GM23248 (cell line): ENCODE measurements at regions not wholly inside any gene's neighbourhood (a gene's known extent, or its start where the extent isn't known, plus 50 kb on each side); places are given as distances from the start of the nearest gene placed in this dataset.
"Not testable (repeated sequence)": the region's sequence is repeated elsewhere in the genome, so short reads cannot be mapped to it uniquely, and the experiment has no call there.

ENCODE experiments used
- DNase-seq: peaks from one replicate; pipeline ENCODE4 v3.0.0-alpha.2; 2015
- H2AFZ ChIP-seq: fragments of 200-600 bp; sonication (generic); 2 replicates; pipeline ENCODE4 v1.6.1; 2016; ENCODE audit warnings: antibody characterized with exemption
- H3F3A ChIP-seq: fragments of 200-600 bp; sonication (generic); 2 replicates; pipeline ENCODE4 v1.6.1; 2016; ENCODE audit warnings: mild to moderate bottlenecking, antibody characterized with exemption, mixed run types; ENCODE audit not compliant: insufficient read depth
- H3K27ac ChIP-seq: fragments of 200-600 bp; sonication (generic); 2 replicates; pipeline ENCODE4 v1.5.1; 2016; ENCODE audit warnings: mild to moderate bottlenecking
- H3K27me3 ChIP-seq: fragments of 200-600 bp; sonication (generic); replicated peaks from 2 replicates; pipeline ENCODE4 v1.6.1; 2016; ENCODE audit warnings: mild to moderate bottlenecking; ENCODE audit not compliant: insufficient read depth
- H3K36me3 ChIP-seq: fragments of 200-600 bp; sonication (generic); 2 replicates; pipeline ENCODE4 v1.6.1; 2016; ENCODE audit warnings: low read depth, mild to moderate bottlenecking
- H3K4me1 ChIP-seq: fragments of 200-600 bp; sonication (generic); 2 replicates; pipeline ENCODE4 v1.6.1; 2016; ENCODE audit warnings: mild to moderate bottlenecking; ENCODE audit not compliant: insufficient read depth
- H3K4me2 ChIP-seq: fragments of 200-600 bp; sonication (generic); one replicate; pipeline ENCODE4 v1.6.1; 2016; ENCODE audit warnings: mild to moderate bottlenecking; ENCODE audit not compliant: unreplicated experiment
- H3K4me3 ChIP-seq: fragments of 200-600 bp; sonication (generic); 2 replicates; pipeline ENCODE4 v1.5.1; 2016; ENCODE audit warnings: mild to moderate bottlenecking
- H3K79me2 ChIP-seq: fragments of 200-600 bp; sonication (generic); 2 replicates; pipeline ENCODE4 v1.6.1; 2016; ENCODE audit warnings: mild to moderate bottlenecking; ENCODE audit not compliant: insufficient read depth
- H3K9ac ChIP-seq: fragments of 200-600 bp; sonication (generic); 2 replicates; pipeline ENCODE4 v1.6.1; 2016; ENCODE audit warnings: mild to moderate bottlenecking
- H3K9me2 ChIP-seq: fragments of 200-600 bp; sonication (generic); 2 replicates; pipeline ENCODE4 v1.6.1; 2016; ENCODE audit warnings: mixed run types, mild to moderate bottlenecking, moderate library complexity; ENCODE audit not compliant: insufficient read depth
- H3K9me3 ChIP-seq: fragments of 200-600 bp; sonication (generic); one replicate; pipeline ENCODE4 v1.6.1; 2017; ENCODE audit warnings: low read depth
- H4K20me1 ChIP-seq: fragments of 200-600 bp; sonication (generic); 2 replicates; pipeline ENCODE4 v1.6.0; 2016; ENCODE audit not compliant: insufficient read depth
- EZH2 ChIP-seq: fragments of 200-600 bp; sonication (generic); IDR thresholded peaks from 2 replicates; pipeline ENCODE4 v1.6.1; 2018; ENCODE audit warnings: antibody characterized with exemption, mild to moderate bottlenecking; ENCODE audit not compliant: insufficient read depth, poor library complexity, severe bottlenecking
- EZH2phosphoT487 ChIP-seq: fragments of 200-600 bp; sonication (generic); IDR thresholded peaks from 2 replicates; pipeline ENCODE4 v1.6.1; 2018; ENCODE audit warnings: antibody characterized with exemption, moderate library complexity, mild to moderate bottlenecking, low read depth; ENCODE audit not compliant: insufficient read depth
- WGBS, 2 experiments: methylation state at CpG; one replicate each; pipeline ENCODE4 v1.1.6; 2015 to 2017; ENCODE audit warnings: low lambda C conversion rate in 2 of 2, low coverage in 1 of 2; ENCODE audit errors: missing lambda C conversion rate in 2 of 2; 5-methylcytosine and 5-hydroxymethylcytosine counted together
- in situ Hi-C: fragments of 300-500 bp; cut with MboI; formaldehyde crosslinking; loops from 2 replicates; pipeline ENCODE4 v1.15.0; 2020

GRCh38 chr2:201946746-201947145, 86.9 kb upstream of the FZD7 start:
- H3K4me1 ChIP-seq, H2AFZ ChIP-seq, H4K20me1 ChIP-seq, H3K36me3 ChIP-seq, H3F3A ChIP-seq, H3K9me2 ChIP-seq, H3K27ac ChIP-seq, H3K79me2 ChIP-seq, H3K27me3 ChIP-seq, H3K9ac ChIP-seq, H3K4me2 ChIP-seq, H3K4me3 ChIP-seq, in situ Hi-C loops, DNase-seq, H3K9me3 ChIP-seq: not testable (repeated sequence)
- 91 to 92% methylated on average over 5 of the region's 5 CpGs for WGBS, 2 experiments

GRCh38 chr2:201947287-201947686, 86.4 kb upstream of the FZD7 start:
- Histone ChIP-seq H3K9me2 (no peaks in the 10 kb centered on the region), H3K9ac (no peak overlapping the region)

GRCh38 chr2:201949181-201949926, 84.3 kb upstream of the FZD7 start:
- H3K79me2 ChIP-seq = no peaks in the 10 kb centered on the region
- in situ Hi-C loops = no loop called here
- H3K9ac ChIP-seq = no peak overlapping the region
- TF ChIP-seq EZH2 = no peak
- no peak for TF ChIP-seq EZH2phosphoT487
- H3K9me3 ChIP-seq = no peaks in the 10 kb centered on the region
- 88 to 91% methylated on average over 22 of the region's 22 CpGs for WGBS, 2 experiments
- no peak for DNase-seq
- H3F3A ChIP-seq = no peaks in the 10 kb centered on the region
- no peak overlapping the region for H3K4me3 ChIP-seq
- H3K27ac ChIP-seq = no peak overlapping the region
- H3K36me3 ChIP-seq = no peaks in the 10 kb centered on the region
- H3K27me3 ChIP-seq = no peaks in the 10 kb centered on the region; the same call in 1 of the 2 replicates
- no peaks in the 10 kb centered on the region for H3K9me2 ChIP-seq
- no peak overlapping the region for H3K4me2 ChIP-seq
- H3K4me1 ChIP-seq = no peaks in the 10 kb centered on the region; the same call in 1 of the 2 replicates
- H2AFZ ChIP-seq = no peak overlapping the region
- H4K20me1 ChIP-seq = no peaks in the 10 kb centered on the region

More at GRCh38 chr2:201947287-201947686, 86.4 kb upstream of the FZD7 start:
- Histone ChIP-seq H3K36me3 (no peaks in the 10 kb centered on the region), H3K27ac (no peak overlapping the region), H3K9me3 (no peaks in the 10 kb centered on the region), H3K79me2 (no peaks in the 10 kb centered on the region), H3K27me3 (no peaks in the 10 kb centered on the region; the same call in 1 of the 2 replicates), H3F3A (no peaks in the 10 kb centered on the region), H3K4me1 (no peaks in the 10 kb centered on the region; the same call in 1 of the 2 replicates), H4K20me1 (no peaks in the 10 kb centered on the region), H3K4me2 (no peak overlapping the region), H2AFZ (no peak overlapping the region), H3K4me3 (no peak overlapping the region)
- no peak for DNase-seq
- in situ Hi-C loops = no loop called here
- TF ChIP-seq EZH2 (no peak), EZH2phosphoT487 (no peak)

GRCh38 chr2:201949927-201950246, 83.8 kb upstream of the FZD7 start:
- Histone ChIP-seq H3K4me1 (no peaks in the 10 kb centered on the region; the same call in 1 of the 2 replicates), H3F3A (no peaks in the 10 kb centered on the region), H3K9ac (no peak overlapping the region), H3K27me3 (no peaks in the 10 kb centered on the region; the same call in 1 of the 2 replicates), H2AFZ (no peak overlapping the region), H3K4me3 (no peak overlapping the region), H4K20me1 (no peaks in the 10 kb centered on the region), H3K27ac (no peak overlapping the region), H3K4me2 (no peak overlapping the region), H3K9me2 (no peaks in the 10 kb centered on the region), H3K36me3 (no peaks in the 10 kb centered on the region), H3K9me3 (no peaks in the 10 kb centered on the region), H3K79me2 (no peaks in the 10 kb centered on the region)
- WGBS, 2 experiments = 80 to 84% methylated on average over 8 of the region's 8 CpGs
- in situ Hi-C loops = no loop called here
- DNase-seq = no peak
- TF ChIP-seq EZH2 (no peak), EZH2phosphoT487 (no peak)

GRCh38 chr2:201950606-201951005, 83.0 kb upstream of the FZD7 start:
- Histone ChIP-seq H4K20me1 (no peaks in the 10 kb centered on the region), H3K79me2 (no peaks in the 10 kb centered on the region), H3K4me1 (0 out of 2 replicates have a peak, but pooled peaks cover 3% of the 10 kb centered on the region), H3K4me2 (no peak overlapping the region), H3K27me3 (no peaks in the 10 kb centered on the region; the same call in 1 of the 2 replicates), H3K27ac (no peak overlapping the region), H3K36me3 (no peaks in the 10 kb centered on the region), H3K9ac (no peak overlapping the region), H3K4me3 (no peak overlapping the region), H2AFZ (no peak overlapping the region), H3K9me3 (no peaks in the 10 kb centered on the region), H3K9me2 (no peaks in the 10 kb centered on the region), H3F3A (no peaks in the 10 kb centered on the region)
- 46 to 51% methylated on average over 6 of the region's 6 CpGs for WGBS, 2 experiments
- TF ChIP-seq EZH2 (no peak), EZH2phosphoT487 (no peak)
- in situ Hi-C loops = no loop called here
- DNase-seq = peak; percentile 78
